IMR-90 (cell line): ENCODE measurements at regions not wholly inside any gene's neighbourhood (a gene's known extent, or its start where the extent isn't known, plus 50 kb on each side); places are given as distances from the start of the nearest gene placed in this dataset.

Experiments used
- ATAC-seq: fragments of 200-7000 bp; cut with Tn5 transposase; 2 replicates; pipeline ENCODE4 v1.9.1; 2020; ENCODE audit warnings: low read depth, mild to moderate bottlenecking, moderate library complexity
- BruUV-seq: library from RNA; stranded (reverse); fragments of 400-500 nt; replicated peaks from 2 replicates; lab custom pipeline; 2021; lab: Mats Ljungman, UMichigan
- CTCF ChIA-PET: fragments of 300-600 bp; formaldehyde crosslinking; extraction: SDS; loops from one replicate; lab custom pipeline; 2021; ENCODE audit warnings: antibody characterized with exemption; lab: Yijun Ruan, JAX
- POLR2A ChIA-PET: fragments of 300-600 bp; sonication (Branson Sonifier 250); formaldehyde crosslinking; loops from one replicate; lab custom pipeline; 2022; ENCODE audit warnings: antibody characterized with exemption; ENCODE audit not compliant: unreplicated experiment; lab: Charles Lee
- DNase-seq: peaks from one replicate; pipeline ENCODE4 v3.0.0; 2013
- H2AFZ ChIP-seq: replicated peaks from 2 replicates; pipeline ENCODE3; 2013; ENCODE audit warnings: low read length, mild to moderate bottlenecking; ENCODE audit not compliant: poor library complexity
- H2AK5ac ChIP-seq: 2 replicates; pipeline ENCODE4 v1.6.1; 2013; ENCODE audit warnings: low read depth, low read length, inconsistent platforms
- H2AK9ac ChIP-seq: replicated peaks from 2 replicates; pipeline ENCODE3; 2013; ENCODE audit warnings: mild to moderate bottlenecking, low read depth, low read length, moderate library complexity; ENCODE audit not compliant: poor library complexity
- H2BK120ac ChIP-seq: 2 replicates; pipeline ENCODE4 v1.6.1; 2013; ENCODE audit warnings: low read depth, low read length, inconsistent platforms
- H2BK15ac ChIP-seq: 3 replicates; pipeline ENCODE4 v1.6.1; 2013; ENCODE audit warnings: low read depth, low read length, inconsistent platforms
- H2BK20ac ChIP-seq: 2 replicates; pipeline ENCODE4 v1.6.1; 2013; ENCODE audit warnings: low read depth, mild to moderate bottlenecking, inconsistent platforms, low read length, moderate library complexity
- H2BK5ac ChIP-seq: 2 replicates; pipeline ENCODE4 v1.6.1; 2013; ENCODE audit warnings: mild to moderate bottlenecking, low read depth, low read length, inconsistent platforms; ENCODE audit not compliant: poor library complexity, severe bottlenecking
- H3K14ac ChIP-seq: replicated peaks from 2 replicates; pipeline ENCODE4 v1.6.1; 2013; ENCODE audit warnings: low read depth, low read length, inconsistent platforms
- H3K18ac ChIP-seq: 2 replicates; pipeline ENCODE4 v1.6.1; 2013; ENCODE audit warnings: low read depth, low read length, control low read depth
- H3K23ac ChIP-seq: 2 replicates; pipeline ENCODE4 v1.6.1; 2013; ENCODE audit warnings: low read depth, low read length, inconsistent platforms
- H3K27ac ChIP-seq: 2 replicates; pipeline ENCODE4 v1.5.1; 2013; ENCODE audit warnings: mild to moderate bottlenecking, control low read depth, low read length; ENCODE audit not compliant: insufficient read depth
- H3K27me3 ChIP-seq: 2 replicates; pipeline ENCODE4 v1.6.1; 2013; ENCODE audit warnings: low read length; ENCODE audit not compliant: control insufficient read depth, insufficient read depth
- H3K36me3 ChIP-seq: 2 replicates; pipeline ENCODE4 v1.6.1; 2013; ENCODE audit warnings: low read length, mixed read lengths; ENCODE audit not compliant: control insufficient read depth, insufficient read depth
- H3K4ac ChIP-seq: 2 replicates; pipeline ENCODE4 v1.6.1; 2013; ENCODE audit warnings: low read depth, low read length, inconsistent platforms
- H3K4me1 ChIP-seq: 2 replicates; pipeline ENCODE4 v1.6.1; 2013; ENCODE audit warnings: low read length, mixed read lengths; ENCODE audit not compliant: control insufficient read depth, insufficient read depth
- H3K4me2 ChIP-seq: 2 replicates; pipeline ENCODE4 v1.6.1; 2013; ENCODE audit warnings: low read depth, mild to moderate bottlenecking, control low read depth, low read length, moderate library complexity
- H3K4me3 ChIP-seq: 2 replicates; pipeline ENCODE4 v1.5.1; 2013; ENCODE audit warnings: low read depth, mild to moderate bottlenecking, control low read depth, low read length, moderate library complexity; ENCODE audit not compliant: insufficient read depth
- H3K56ac ChIP-seq: 2 replicates; pipeline ENCODE4 v1.6.1; 2013; ENCODE audit warnings: low read length, inconsistent platforms; ENCODE audit not compliant: insufficient read depth; ENCODE audit errors: extremely low read depth
- H3K79me1 ChIP-seq, 2 experiments: 2 replicates each; pipeline ENCODE4 v1.6.1; 2013; ENCODE audit warnings: low read length in 2 of 2, inconsistent platforms in 1 of 2, low read depth in 1 of 2
- H3K9ac ChIP-seq: 2 replicates; pipeline ENCODE4 v1.6.1; 2013; ENCODE audit warnings: low read depth, low read length, control low read depth
- H3K9me1 ChIP-seq: 2 replicates; pipeline ENCODE4 v1.6.1; 2013; ENCODE audit warnings: low read length, inconsistent platforms; ENCODE audit not compliant: insufficient read depth
- H3K9me3 ChIP-seq: 2 replicates; pipeline ENCODE4 v1.6.1; 2013; ENCODE audit warnings: low read length; ENCODE audit not compliant: control insufficient read depth, insufficient read depth
- H4K20me1 ChIP-seq: 2 replicates; pipeline ENCODE4 v1.6.1; 2013; ENCODE audit warnings: low read length, inconsistent platforms; ENCODE audit not compliant: insufficient read depth
- H4K5ac ChIP-seq: 2 replicates; pipeline ENCODE4 v1.6.1; 2013; ENCODE audit warnings: mild to moderate bottlenecking, low read depth, low read length, control low read depth
- H4K8ac ChIP-seq, 2 experiments: 2 replicates each; pipeline ENCODE4 v1.6.1; 2013; ENCODE audit warnings: low read depth in 2 of 2, low read length in 2 of 2, control low read depth in 1 of 2, inconsistent platforms in 1 of 2
- H4K91ac ChIP-seq: 2 replicates; pipeline ENCODE4 v1.6.1; 2013; ENCODE audit warnings: low read depth, low read length, inconsistent platforms; ENCODE audit not compliant: insufficient read depth
- BHLHE40 ChIP-seq: fragments of 150-350 bp; IDR thresholded peaks from 2 replicates; pipeline ENCODE4 v1.6.1; 2016; ENCODE audit warnings: mild to moderate bottlenecking, low read depth, low read length
- CEBPB ChIP-seq: IDR thresholded peaks from 2 replicates; pipeline ENCODE4 v1.6.1; 2012; ENCODE audit warnings: low read depth, low read length, improper control_type of control experiment
- CHD1 ChIP-seq: IDR thresholded peaks from 2 replicates; pipeline ENCODE4 v1.6.1; 2012; ENCODE audit warnings: low read depth, low read length, improper control_type of control experiment
- FOS ChIP-seq: fragments of 150-350 bp; IDR thresholded peaks from 2 replicates; pipeline ENCODE4 v1.6.1; 2016; ENCODE audit warnings: low read depth, low read length
- MAFK ChIP-seq: IDR thresholded peaks from 2 replicates; pipeline ENCODE4 v1.6.1; 2012; ENCODE audit warnings: low read depth, low read length, improper control_type of control experiment
- MAZ ChIP-seq: IDR thresholded peaks from 2 replicates; pipeline ENCODE4 v1.6.1; 2012; ENCODE audit warnings: low read depth, mild to moderate bottlenecking, low read length, improper control_type of control experiment, moderate library complexity, borderline replicate concordance
- MXI1 ChIP-seq: IDR thresholded peaks from 2 replicates; pipeline ENCODE4 v1.6.1; 2012; ENCODE audit warnings: low read depth, mild to moderate bottlenecking, low read length, moderate library complexity, borderline replicate concordance
- NFE2L2 ChIP-seq: fragments of 150-350 bp; IDR thresholded peaks from 2 replicates; pipeline ENCODE4 v1.6.1; 2016; ENCODE audit warnings: low read depth, mild to moderate bottlenecking, low read length
- POLR2A ChIP-seq: IDR thresholded peaks from 2 replicates; pipeline ENCODE4 v1.6.1; 2012; ENCODE audit warnings: mild to moderate bottlenecking, low read depth, low read length
- RAD21 ChIP-seq: IDR thresholded peaks from 2 replicates; pipeline ENCODE4 v1.6.1; 2012; ENCODE audit warnings: low read length, improper control_type of control experiment
- RCOR1 ChIP-seq: IDR thresholded peaks from 2 replicates; pipeline ENCODE4 v1.6.1; 2012; ENCODE audit warnings: mild to moderate bottlenecking, low read length, improper control_type of control experiment; ENCODE audit not compliant: insufficient replicate concordance
- RFX5 ChIP-seq: IDR thresholded peaks from 2 replicates; pipeline ENCODE4 v1.8.0; 2012; ENCODE audit warnings: low read depth, mild to moderate bottlenecking, low read length, moderate library complexity
- SMC3 ChIP-seq: fragments of 150-350 bp; IDR thresholded peaks from 2 replicates; pipeline ENCODE4 v1.6.1; 2016; ENCODE audit warnings: low read depth, mild to moderate bottlenecking, antibody characterized with exemption, low read length, moderate library complexity
- USF2 ChIP-seq: fragments of 150-350 bp; IDR thresholded peaks from 2 replicates; pipeline ENCODE4 v1.6.1; 2017; ENCODE audit warnings: mild to moderate bottlenecking, antibody characterized with exemption, low read length, low read depth
- WGBS, 2 experiments: methylation state at CpG; one replicate each; pipeline versions ENCODE4 v1.1.5 to v1.1.7; 2013; ENCODE audit warnings: missing lambda C conversion rate in 2 of 2; ENCODE audit not compliant: insufficient read length in 1 of 2; ENCODE audit errors: extremely low coverage in 2 of 2; 5-methylcytosine and 5-hydroxymethylcytosine counted together
- dilution Hi-C: fragments of 300-500 bp; cut with HindIII; formaldehyde crosslinking; loops from one replicate; pipeline ENCODE4 v1.14.3; 2018; ENCODE audit warnings: low sequenced_read_pairs; ENCODE audit not compliant: unreplicated experiment
- in situ Hi-C: fragments of 300-500 bp; cut with MboI; formaldehyde crosslinking; loops from 3 replicates; pipeline ENCODE4 v1.14.3; 2019; ENCODE audit warnings: low sequenced_read_pairs, inconsistent platforms, mixed read lengths
- intact Hi-C: fragments of 100-400 bp; cut with micrococcal nuclease; formaldehyde crosslinking; loops from 2 replicates; pipeline ENCODE4 v1.10.0; 2022
- TF ChIP-seq, protein P1 (sequence below): conservative IDR thresholded peaks from 2 replicates; pipeline ENCODE4 v1.5.1; 2012; ENCODE audit warnings: mild to moderate bottlenecking, low read depth, low read length, improper control_type of control experiment

GRCh38 chr18:67179726-67180125, 336.8 kb downstream of the DSEL start:
- H3K27ac ChIP-seq: no peak overlapping the region
- no peak overlapping the region for H3K9ac ChIP-seq
- H3K4me2 ChIP-seq: no peak overlapping the region
- H4K8ac ChIP-seq: no peak overlapping the region
- BruUV-seq: no TSS peak
- intact Hi-C loops: no loop called here
- H2AK5ac ChIP-seq: no peak overlapping the region
- WGBS, 2 experiments: no CpG with 5 or more reads among the region's 3 CpGs
- H4K5ac ChIP-seq: no peak overlapping the region
- H2AFZ ChIP-seq: no peak overlapping the region
- TF ChIP-seq SMC3 (no peak), BHLHE40 (no peak), RCOR1 (no peak), CEBPB (no peak), MAZ (no peak), USF2 (no peak), MXI1 (no peak), RFX5 (no peak), NFE2L2 (no peak), FOS (no peak), RAD21 (no peak), CHD1 (no peak), POLR2A (no peak), MAFK (no peak)
- TF ChIP-seq, protein P1, sequence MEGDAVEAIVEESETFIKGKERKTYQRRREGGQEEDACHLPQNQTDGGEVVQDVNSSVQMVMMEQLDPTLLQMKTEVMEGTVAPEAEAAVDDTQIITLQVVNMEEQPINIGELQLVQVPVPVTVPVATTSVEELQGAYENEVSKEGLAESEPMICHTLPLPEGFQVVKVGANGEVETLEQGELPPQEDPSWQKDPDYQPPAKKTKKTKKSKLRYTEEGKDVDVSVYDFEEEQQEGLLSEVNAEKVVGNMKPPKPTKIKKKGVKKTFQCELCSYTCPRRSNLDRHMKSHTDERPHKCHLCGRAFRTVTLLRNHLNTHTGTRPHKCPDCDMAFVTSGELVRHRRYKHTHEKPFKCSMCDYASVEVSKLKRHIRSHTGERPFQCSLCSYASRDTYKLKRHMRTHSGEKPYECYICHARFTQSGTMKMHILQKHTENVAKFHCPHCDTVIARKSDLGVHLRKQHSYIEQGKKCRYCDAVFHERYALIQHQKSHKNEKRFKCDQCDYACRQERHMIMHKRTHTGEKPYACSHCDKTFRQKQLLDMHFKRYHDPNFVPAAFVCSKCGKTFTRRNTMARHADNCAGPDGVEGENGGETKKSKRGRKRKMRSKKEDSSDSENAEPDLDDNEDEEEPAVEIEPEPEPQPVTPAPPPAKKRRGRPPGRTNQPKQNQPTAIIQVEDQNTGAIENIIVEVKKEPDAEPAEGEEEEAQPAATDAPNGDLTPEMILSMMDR: no peak
- no peak overlapping the region for H3K4me3 ChIP-seq
- H3K4me1 ChIP-seq: no peaks in the 10 kb centered on the region
- no peak overlapping the region for H4K91ac ChIP-seq
- no peak overlapping the region for H3K18ac ChIP-seq
- no peak overlapping the region for H2BK120ac ChIP-seq
- no peak overlapping the region for H2AK9ac ChIP-seq
- H3K9me1 ChIP-seq: no peaks in the 10 kb centered on the region
- ATAC-seq: no peak
- H3K23ac ChIP-seq: no peak overlapping the region
- POLR2A ChIA-PET: no interaction called here
- H3K56ac ChIP-seq: no peak overlapping the region
- no peak overlapping the region for H3K4ac ChIP-seq
- no peaks in the 10 kb centered on the region for H3K9me3 ChIP-seq
- no peak for DNase-seq
- no peaks in the 10 kb centered on the region; the same call in 1 of the 2 replicates for H3K27me3 ChIP-seq
- no peaks in the 10 kb centered on the region for H4K20me1 ChIP-seq
- H3K79me1 ChIP-seq: no peaks in the 10 kb centered on the region
- dilution Hi-C loops: no loop called here
- H2BK5ac ChIP-seq: no peak overlapping the region
- no peak overlapping the region for H2BK15ac ChIP-seq
- no peak overlapping the region for H3K14ac ChIP-seq
- CTCF ChIA-PET: no interaction called here
- no peaks in the 10 kb centered on the region for H3K36me3 ChIP-seq
- H2BK20ac ChIP-seq: no peak overlapping the region
- in situ Hi-C loops: no loop called here
